Right atrium auricular region (tissue), 2 donors: ENCODE measurements at regions not wholly inside any gene's neighbourhood (a gene's known extent, or its start where the extent isn't known, plus 50 kb on each side); places are given as distances from the start of the nearest gene placed in this dataset.

ENCODE experiments used
- DNase-seq: peaks from one replicate; pipeline ENCODE4 v3.0.0-alpha.2; 2019; ENCODE audit warnings: low spot score
- H3K27ac ChIP-seq, 2 donors: fragments of 200-600 bp; sonication (generic); 1 replicate in 1 of 2; 2 replicates in 1 of 2; pipeline ENCODE4 v1.5.1; 2016 to 2019
- H3K27me3 ChIP-seq, 2 donors: fragments of 200-600 bp; sonication (generic); one replicate each; pipeline versions ENCODE4 v1.5.1 to v1.6.0; 2017 to 2019
- H3K36me3 ChIP-seq: fragments of 200-600 bp; sonication (generic); one replicate; pipeline ENCODE4 v1.5.1; 2016
- H3K4me1 ChIP-seq, 2 donors: fragments of 200-600 bp; sonication (generic); one replicate each; pipeline versions ENCODE4 v1.5.1 to v1.6.0; 2017 to 2019
- H3K4me3 ChIP-seq, 2 donors: fragments of 200-600 bp; sonication (generic); 1 replicate in 1 of 2; 2 replicates in 1 of 2; pipeline ENCODE4 v1.5.1; 2017 to 2019; ENCODE audit warnings: mild to moderate bottlenecking in 1 of 2, moderate library complexity in 1 of 2
- H3K9me3 ChIP-seq, 2 donors: fragments of 200-600 bp; sonication (generic); one replicate each; pipeline ENCODE4 v1.5.1; 2019
- TF ChIP-seq, protein P1 (sequence below), 2 donors: fragments of 200-600 bp; sonication (generic); IDR thresholded peaks; one replicate each; pipeline ENCODE4 v1.5.1; 2019; ENCODE audit warnings: antibody characterized with exemption in 2 of 2

- Histone ChIP-seq H3K36me3 (no peaks in the 10 kb centered on the region), H3K27me3 (peaks cover 0 to 7% of the 10 kb centered on the region in 2 donors), H3K4me3 (no peak overlapping the region), H3K9me3 (no peaks in the 10 kb centered on the region), H3K4me1 (no peaks in the 10 kb centered on the region), H3K27ac (no peak overlapping the region)
- no peak for DNase-seq
- TF ChIP-seq, protein P1, sequence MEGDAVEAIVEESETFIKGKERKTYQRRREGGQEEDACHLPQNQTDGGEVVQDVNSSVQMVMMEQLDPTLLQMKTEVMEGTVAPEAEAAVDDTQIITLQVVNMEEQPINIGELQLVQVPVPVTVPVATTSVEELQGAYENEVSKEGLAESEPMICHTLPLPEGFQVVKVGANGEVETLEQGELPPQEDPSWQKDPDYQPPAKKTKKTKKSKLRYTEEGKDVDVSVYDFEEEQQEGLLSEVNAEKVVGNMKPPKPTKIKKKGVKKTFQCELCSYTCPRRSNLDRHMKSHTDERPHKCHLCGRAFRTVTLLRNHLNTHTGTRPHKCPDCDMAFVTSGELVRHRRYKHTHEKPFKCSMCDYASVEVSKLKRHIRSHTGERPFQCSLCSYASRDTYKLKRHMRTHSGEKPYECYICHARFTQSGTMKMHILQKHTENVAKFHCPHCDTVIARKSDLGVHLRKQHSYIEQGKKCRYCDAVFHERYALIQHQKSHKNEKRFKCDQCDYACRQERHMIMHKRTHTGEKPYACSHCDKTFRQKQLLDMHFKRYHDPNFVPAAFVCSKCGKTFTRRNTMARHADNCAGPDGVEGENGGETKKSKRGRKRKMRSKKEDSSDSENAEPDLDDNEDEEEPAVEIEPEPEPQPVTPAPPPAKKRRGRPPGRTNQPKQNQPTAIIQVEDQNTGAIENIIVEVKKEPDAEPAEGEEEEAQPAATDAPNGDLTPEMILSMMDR (IDR thresholded peaks at IDR 0.05) = no peak
Observed at GRCh38 chr1:36590264-36590663, 107.6 kb upstream of the CSF3R start.

GRCh38 chr1:36588972-36589371, 106.3 kb upstream of the CSF3R start:
- H3K27ac ChIP-seq = no peak overlapping the region
- no peaks in the 10 kb centered on the region for H3K36me3 ChIP-seq
- no peak overlapping the region for H3K4me3 ChIP-seq
- H3K9me3 ChIP-seq = no peaks in the 10 kb centered on the region
- DNase-seq = no peak
- TF ChIP-seq, protein P1 (IDR thresholded peaks at IDR 0.05) = no peak
- H3K27me3 ChIP-seq = peaks cover 0 to 14% of the 10 kb centered on the region in 2 donors
- no peaks in the 10 kb centered on the region for H3K4me1 ChIP-seq

DNA sequence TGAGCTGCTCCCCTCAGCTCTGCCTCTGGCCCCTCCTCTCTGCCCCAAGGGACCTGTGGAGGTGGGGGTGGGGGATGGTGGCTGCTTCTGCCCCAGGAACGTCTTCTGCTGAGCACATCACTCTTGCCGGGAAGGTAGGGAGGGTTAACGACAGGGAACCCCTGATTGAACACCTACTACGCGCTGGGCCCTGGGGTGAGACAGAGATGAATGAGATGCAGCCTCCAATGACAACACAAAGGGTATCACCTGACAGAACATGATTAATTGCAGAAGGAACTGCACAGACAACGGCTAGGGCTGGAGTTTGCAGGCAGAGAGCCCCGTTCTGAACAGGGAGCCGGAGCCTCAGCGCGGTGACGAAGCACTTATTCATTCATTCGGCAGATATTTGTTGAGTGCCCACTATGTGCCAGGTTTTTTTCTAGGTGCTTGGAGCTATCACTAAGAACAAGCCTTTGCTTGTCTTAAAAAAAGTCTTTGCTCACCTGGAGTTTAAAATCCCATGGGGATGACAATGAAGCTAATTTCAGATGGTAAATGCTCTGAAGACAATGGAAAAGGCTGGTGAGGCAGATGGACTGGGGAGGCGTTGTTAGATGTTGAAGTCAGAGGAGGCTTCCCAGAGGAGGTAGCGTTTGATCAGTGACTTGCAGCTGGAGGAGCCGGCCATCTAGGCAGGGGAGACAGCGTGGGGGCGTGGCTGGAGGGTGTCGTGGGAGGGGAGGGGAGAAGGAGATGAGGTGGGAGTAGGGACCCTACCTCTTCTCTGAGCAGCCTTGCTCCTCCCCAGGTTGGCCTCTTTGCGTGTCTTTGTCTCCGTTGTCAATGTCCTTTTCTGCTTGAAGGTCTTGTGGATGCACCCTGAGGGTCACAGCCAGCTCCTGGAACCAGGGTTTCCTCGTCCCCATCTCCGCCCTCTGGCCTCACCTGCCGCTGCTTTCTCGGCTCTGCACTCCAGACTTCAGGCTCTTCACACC, 103.1 kb upstream of the CSF3R start:
- H3K27me3 ChIP-seq = peaks cover 5 to 14% of the 10 kb centered on the region in 2 donors
- H3K9me3 ChIP-seq = no peaks in the 10 kb centered on the region
- H3K36me3 ChIP-seq = no peaks in the 10 kb centered on the region
- no peak overlapping the region for H3K27ac ChIP-seq
- H3K4me3 ChIP-seq = no peak overlapping the region
- H3K4me1 ChIP-seq = no peaks in the 10 kb centered on the region
- no peak for DNase-seq
- TF ChIP-seq, protein P1 (IDR thresholded peaks at IDR 0.05) = no peak

- Histone ChIP-seq H3K27ac (no peak overlapping the region), H3K4me3 (no peak overlapping the region), H3K4me1 (no peaks in the 10 kb centered on the region), H3K36me3 (no peaks in the 10 kb centered on the region), H3K27me3 (peaks cover 5 to 14% of the 10 kb centered on the region in 2 donors), H3K9me3 (no peaks in the 10 kb centered on the region)
- TF ChIP-seq, protein P1 (IDR thresholded peaks at IDR 0.05) = no peak
- no peak for DNase-seq
Observed at GRCh38 chr1:36584874-36585453, 102.3 kb upstream of the CSF3R start.

DNA sequence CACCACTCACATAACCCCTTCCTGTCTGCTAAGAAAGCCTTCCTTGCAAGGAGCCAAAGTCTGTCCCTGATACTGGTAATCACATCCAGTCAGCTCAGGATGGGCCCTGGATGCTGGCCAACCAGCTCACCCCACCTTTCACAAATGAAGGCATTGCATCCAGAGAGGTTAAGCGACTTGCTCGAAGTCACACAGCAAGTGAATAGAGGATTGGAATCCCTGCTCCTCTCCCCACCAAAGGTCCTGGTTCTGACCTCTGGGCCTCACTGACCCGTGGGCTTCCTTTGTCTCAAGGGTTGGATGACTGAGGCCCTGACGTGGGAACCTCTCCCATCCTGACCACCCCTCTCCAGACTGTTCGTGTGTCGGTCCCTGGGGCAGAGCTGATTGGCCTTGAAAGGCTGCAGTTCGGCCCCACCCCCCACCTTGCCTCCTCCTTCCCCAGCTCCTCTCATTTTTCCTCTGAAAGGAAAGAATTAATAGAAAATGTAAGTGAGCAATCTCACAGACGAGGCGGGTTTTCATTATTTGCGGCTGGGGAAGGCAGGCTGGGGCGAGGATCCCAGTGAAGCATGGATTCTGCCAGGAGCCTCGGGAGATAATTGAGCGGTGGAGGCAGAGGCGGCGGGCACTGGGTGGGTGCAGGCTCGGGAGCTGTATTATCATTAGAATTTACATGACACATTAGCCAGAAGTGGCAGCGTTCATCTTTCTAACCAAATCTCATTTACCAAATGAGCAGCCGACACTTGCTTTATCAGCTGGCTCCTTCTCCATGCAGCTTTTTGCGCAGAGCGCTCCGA, 101.5 kb upstream of the CSF3R start:
- no peak overlapping the region for H3K27ac ChIP-seq
- H3K36me3 ChIP-seq = no peaks in the 10 kb centered on the region
- H3K4me3 ChIP-seq = no peak overlapping the region
- peaks cover 5 to 14% of the 10 kb centered on the region in 2 donors for H3K27me3 ChIP-seq
- H3K4me1 ChIP-seq = no peaks in the 10 kb centered on the region
- no peak for DNase-seq
- no peaks in the 10 kb centered on the region for H3K9me3 ChIP-seq
- TF ChIP-seq, protein P1 (IDR thresholded peaks at IDR 0.05) = no peak
